ENCODE measurements at regions not wholly inside any gene's neighbourhood (a gene's known extent, or its start where the extent isn't known, plus 50 kb on each side); places are given as distances from the start of the nearest gene placed in this dataset.

DNA sequence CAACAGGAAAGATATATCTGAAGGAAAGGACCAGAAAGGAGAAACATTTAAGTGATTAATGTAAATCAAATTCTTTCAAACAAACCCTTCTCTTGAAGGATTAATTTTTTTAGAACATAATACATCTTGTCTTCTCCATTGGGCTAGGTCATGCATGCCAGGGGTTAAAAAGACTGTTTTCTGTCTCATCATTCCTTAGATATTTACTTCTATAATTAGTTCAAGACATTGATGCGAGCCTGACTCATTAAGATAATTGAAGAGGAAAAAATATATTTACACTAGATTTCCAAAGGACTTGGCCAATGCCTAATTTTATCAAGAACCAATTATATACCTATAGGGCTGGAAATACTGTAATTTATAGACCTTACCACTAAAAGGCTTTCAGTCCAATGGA lies 166.6 kb upstream of the SETBP1 start:
- TF ChIP-seq POLR2A (IDR thresholded peaks at IDR 0.05; ENCODE audit: borderline replicate concordance, extremely low read depth, insufficient read depth, insufficient read length): no peak
- TF ChIP-seq, protein P1, sequence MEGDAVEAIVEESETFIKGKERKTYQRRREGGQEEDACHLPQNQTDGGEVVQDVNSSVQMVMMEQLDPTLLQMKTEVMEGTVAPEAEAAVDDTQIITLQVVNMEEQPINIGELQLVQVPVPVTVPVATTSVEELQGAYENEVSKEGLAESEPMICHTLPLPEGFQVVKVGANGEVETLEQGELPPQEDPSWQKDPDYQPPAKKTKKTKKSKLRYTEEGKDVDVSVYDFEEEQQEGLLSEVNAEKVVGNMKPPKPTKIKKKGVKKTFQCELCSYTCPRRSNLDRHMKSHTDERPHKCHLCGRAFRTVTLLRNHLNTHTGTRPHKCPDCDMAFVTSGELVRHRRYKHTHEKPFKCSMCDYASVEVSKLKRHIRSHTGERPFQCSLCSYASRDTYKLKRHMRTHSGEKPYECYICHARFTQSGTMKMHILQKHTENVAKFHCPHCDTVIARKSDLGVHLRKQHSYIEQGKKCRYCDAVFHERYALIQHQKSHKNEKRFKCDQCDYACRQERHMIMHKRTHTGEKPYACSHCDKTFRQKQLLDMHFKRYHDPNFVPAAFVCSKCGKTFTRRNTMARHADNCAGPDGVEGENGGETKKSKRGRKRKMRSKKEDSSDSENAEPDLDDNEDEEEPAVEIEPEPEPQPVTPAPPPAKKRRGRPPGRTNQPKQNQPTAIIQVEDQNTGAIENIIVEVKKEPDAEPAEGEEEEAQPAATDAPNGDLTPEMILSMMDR (IDR thresholded peaks at IDR 0.05 in 2 of 3, conservative IDR thresholded peaks at IDR 0.05 in 1 of 3; ENCODE audit: borderline replicate concordance in 1 of 3, insufficient read depth in 1 of 3, low read depth in 2 of 3, low read length in 2 of 3): no peak
- TF ChIP-seq RAD21 (IDR thresholded peaks at IDR 0.05; ENCODE audit: low read depth): no peak
- TF ChIP-seq YY1 (IDR thresholded peaks at IDR 0.05; ENCODE audit: extremely low read depth, insufficient replicate concordance, low read depth, low read length): no peak
- no peak for TF ChIP-seq POLR2AphosphoS5 (IDR thresholded peaks at IDR 0.05; ENCODE audit: low read depth, low read length)
- TF ChIP-seq, protein P2, sequence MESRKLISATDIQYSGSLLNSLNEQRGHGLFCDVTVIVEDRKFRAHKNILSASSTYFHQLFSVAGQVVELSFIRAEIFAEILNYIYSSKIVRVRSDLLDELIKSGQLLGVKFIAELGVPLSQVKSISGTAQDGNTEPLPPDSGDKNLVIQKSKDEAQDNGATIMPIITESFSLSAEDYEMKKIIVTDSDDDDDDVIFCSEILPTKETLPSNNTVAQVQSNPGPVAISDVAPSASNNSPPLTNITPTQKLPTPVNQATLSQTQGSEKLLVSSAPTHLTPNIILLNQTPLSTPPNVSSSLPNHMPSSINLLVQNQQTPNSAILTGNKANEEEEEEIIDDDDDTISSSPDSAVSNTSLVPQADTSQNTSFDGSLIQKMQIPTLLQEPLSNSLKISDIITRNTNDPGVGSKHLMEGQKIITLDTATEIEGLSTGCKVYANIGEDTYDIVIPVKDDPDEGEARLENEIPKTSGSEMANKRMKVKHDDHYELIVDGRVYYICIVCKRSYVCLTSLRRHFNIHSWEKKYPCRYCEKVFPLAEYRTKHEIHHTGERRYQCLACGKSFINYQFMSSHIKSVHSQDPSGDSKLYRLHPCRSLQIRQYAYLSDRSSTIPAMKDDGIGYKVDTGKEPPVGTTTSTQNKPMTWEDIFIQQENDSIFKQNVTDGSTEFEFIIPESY (IDR thresholded peaks at IDR 0.05; ENCODE audit: extremely low read depth, insufficient replicate concordance, low read length): no peak
- TF ChIP-seq, protein P3, sequence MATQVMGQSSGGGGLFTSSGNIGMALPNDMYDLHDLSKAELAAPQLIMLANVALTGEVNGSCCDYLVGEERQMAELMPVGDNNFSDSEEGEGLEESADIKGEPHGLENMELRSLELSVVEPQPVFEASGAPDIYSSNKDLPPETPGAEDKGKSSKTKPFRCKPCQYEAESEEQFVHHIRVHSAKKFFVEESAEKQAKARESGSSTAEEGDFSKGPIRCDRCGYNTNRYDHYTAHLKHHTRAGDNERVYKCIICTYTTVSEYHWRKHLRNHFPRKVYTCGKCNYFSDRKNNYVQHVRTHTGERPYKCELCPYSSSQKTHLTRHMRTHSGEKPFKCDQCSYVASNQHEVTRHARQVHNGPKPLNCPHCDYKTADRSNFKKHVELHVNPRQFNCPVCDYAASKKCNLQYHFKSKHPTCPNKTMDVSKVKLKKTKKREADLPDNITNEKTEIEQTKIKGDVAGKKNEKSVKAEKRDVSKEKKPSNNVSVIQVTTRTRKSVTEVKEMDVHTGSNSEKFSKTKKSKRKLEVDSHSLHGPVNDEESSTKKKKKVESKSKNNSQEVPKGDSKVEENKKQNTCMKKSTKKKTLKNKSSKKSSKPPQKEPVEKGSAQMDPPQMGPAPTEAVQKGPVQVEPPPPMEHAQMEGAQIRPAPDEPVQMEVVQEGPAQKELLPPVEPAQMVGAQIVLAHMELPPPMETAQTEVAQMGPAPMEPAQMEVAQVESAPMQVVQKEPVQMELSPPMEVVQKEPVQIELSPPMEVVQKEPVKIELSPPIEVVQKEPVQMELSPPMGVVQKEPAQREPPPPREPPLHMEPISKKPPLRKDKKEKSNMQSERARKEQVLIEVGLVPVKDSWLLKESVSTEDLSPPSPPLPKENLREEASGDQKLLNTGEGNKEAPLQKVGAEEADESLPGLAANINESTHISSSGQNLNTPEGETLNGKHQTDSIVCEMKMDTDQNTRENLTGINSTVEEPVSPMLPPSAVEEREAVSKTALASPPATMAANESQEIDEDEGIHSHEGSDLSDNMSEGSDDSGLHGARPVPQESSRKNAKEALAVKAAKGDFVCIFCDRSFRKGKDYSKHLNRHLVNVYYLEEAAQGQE (IDR thresholded peaks at IDR 0.05; ENCODE audit: low read depth): no peak
- no peak for TF ChIP-seq EZH2phosphoT487 (IDR thresholded peaks at IDR 0.05; ENCODE audit: borderline replicate concordance)
- TF ChIP-seq TCF7L2 (IDR thresholded peaks at IDR 0.05; ENCODE audit: borderline replicate concordance, extremely low read depth, insufficient read depth, insufficient read length): no peak
- no peak for TF ChIP-seq EZH2 (IDR thresholded peaks at IDR 0.05)
- TF ChIP-seq, protein P4, sequence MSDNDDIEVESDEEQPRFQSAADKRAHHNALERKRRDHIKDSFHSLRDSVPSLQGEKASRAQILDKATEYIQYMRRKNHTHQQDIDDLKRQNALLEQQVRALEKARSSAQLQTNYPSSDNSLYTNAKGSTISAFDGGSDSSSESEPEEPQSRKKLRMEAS (IDR thresholded peaks at IDR 0.05): no peak

Data from HCT116 (cell line).